ENCODE measurements at regions not wholly inside any gene's neighbourhood (a gene's known extent, or its start where the extent isn't known, plus 50 kb on each side); places are given as distances from the start of the nearest gene placed in this dataset.

DNA sequence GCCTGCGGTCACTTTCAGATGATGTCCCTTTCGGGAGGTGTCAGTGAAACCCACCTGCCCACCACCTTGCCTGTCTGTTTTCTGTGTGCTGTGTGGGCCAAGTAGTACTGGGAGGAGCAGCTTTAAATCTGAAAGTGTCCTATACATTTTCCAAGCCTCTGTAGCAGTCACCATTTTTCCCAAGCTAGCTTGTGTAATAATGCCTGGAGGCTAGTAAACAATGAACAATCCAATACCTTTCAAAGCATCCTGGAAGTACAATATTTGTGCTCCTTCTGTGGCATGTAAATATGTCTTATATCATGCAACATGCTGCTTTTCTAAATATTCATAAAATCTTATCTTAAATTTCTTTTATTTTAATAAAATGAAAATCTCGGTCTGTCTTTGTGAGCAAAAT, 111.6 kb upstream of the C1GALT1C1 start:
- TF ChIP-seq, protein P1, sequence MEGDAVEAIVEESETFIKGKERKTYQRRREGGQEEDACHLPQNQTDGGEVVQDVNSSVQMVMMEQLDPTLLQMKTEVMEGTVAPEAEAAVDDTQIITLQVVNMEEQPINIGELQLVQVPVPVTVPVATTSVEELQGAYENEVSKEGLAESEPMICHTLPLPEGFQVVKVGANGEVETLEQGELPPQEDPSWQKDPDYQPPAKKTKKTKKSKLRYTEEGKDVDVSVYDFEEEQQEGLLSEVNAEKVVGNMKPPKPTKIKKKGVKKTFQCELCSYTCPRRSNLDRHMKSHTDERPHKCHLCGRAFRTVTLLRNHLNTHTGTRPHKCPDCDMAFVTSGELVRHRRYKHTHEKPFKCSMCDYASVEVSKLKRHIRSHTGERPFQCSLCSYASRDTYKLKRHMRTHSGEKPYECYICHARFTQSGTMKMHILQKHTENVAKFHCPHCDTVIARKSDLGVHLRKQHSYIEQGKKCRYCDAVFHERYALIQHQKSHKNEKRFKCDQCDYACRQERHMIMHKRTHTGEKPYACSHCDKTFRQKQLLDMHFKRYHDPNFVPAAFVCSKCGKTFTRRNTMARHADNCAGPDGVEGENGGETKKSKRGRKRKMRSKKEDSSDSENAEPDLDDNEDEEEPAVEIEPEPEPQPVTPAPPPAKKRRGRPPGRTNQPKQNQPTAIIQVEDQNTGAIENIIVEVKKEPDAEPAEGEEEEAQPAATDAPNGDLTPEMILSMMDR (IDR thresholded peaks at IDR 0.05) = no peak
- no peak for TF ChIP-seq POLR2A (IDR thresholded peaks at IDR 0.05)
